H1 (cell line): ENCODE measurements at regions not wholly inside any gene's neighbourhood (a gene's known extent, or its start where the extent isn't known, plus 50 kb on each side); places are given as distances from the start of the nearest gene placed in this dataset.

Source experiments
- CTCF ChIA-PET: fragments of 300-600 bp; sonication (Branson Sonifier 250); formaldehyde crosslinking; loops from one replicate; lab custom pipeline; 2021; ENCODE audit not compliant: partially characterized antibody; lab: Charles Lee
- POLR2A ChIA-PET: fragments of 300-600 bp; sonication (Branson Sonifier 250); formaldehyde crosslinking; loops from one replicate; lab custom pipeline; 2021; ENCODE audit warnings: inconsistent platforms; ENCODE audit not compliant: partially characterized antibody; lab: Charles Lee
- DNase-seq, 2 experiments: peaks; one replicate each; pipeline versions ENCODE4 v3.0.0 to v3.0.0-alpha.2; 2010 to 2022; ENCODE audit warnings: low spot score in 2 of 2, low read depth in 1 of 2, mixed read lengths in 1 of 2
- FAIRE-seq: peaks from 2 replicates; lab custom pipeline; 2011; peaks lifted over from hg19 to GRCh38; lab: Jason Lieb, UNC
- H2AFZ ChIP-seq: 2 replicates; pipeline ENCODE4 v1.8.1; 2012; ENCODE audit warnings: low read length, inconsistent platforms
- H2AK5ac ChIP-seq: 2 replicates; pipeline ENCODE4 v1.6.1; 2013; ENCODE audit warnings: low read depth, low read length
- H2BK120ac ChIP-seq: replicated peaks from 2 replicates; pipeline ENCODE3; 2013; ENCODE audit warnings: low read depth, low read length, inconsistent platforms
- H2BK12ac ChIP-seq: 2 replicates; pipeline ENCODE4 v1.6.1; 2013; ENCODE audit warnings: low read depth, low read length
- H2BK15ac ChIP-seq: 2 replicates; pipeline ENCODE4 v1.6.1; 2013; ENCODE audit warnings: low read length
- H2BK20ac ChIP-seq: 2 replicates; pipeline ENCODE4 v1.6.1; 2013; ENCODE audit warnings: low read length
- H2BK5ac ChIP-seq: 2 replicates; pipeline ENCODE4 v1.6.1; 2013; ENCODE audit warnings: low read depth, low read length
- H3K14ac ChIP-seq: 2 replicates; pipeline ENCODE4 v1.6.1; 2013; ENCODE audit warnings: inconsistent platforms; ENCODE audit not compliant: insufficient read length
- H3K18ac ChIP-seq: 2 replicates; pipeline ENCODE4 v1.6.1; 2013; ENCODE audit warnings: low read length; ENCODE audit errors: extremely low read depth
- H3K23ac ChIP-seq: 2 replicates; pipeline ENCODE4 v1.6.1; 2013; ENCODE audit warnings: inconsistent platforms; ENCODE audit not compliant: insufficient read length
- H3K23me2 ChIP-seq: 2 replicates; pipeline ENCODE4 v1.6.1; 2013; ENCODE audit warnings: low read depth, low read length
- H3K27ac ChIP-seq: 2 replicates; pipeline ENCODE4 v1.6.1; 2011; ENCODE audit warnings: low read depth, low read length, inconsistent platforms
- H3K27me3 ChIP-seq, 4 experiments: replicated peaks in 1 of 4; 1 replicate in 1 of 4; 2 replicates in 3 of 4; pipeline versions ENCODE4 v1.6.1 to v1.8.1; 2011 to 2013; ENCODE audit warnings: low read length in 3 of 4, mild to moderate bottlenecking in 3 of 4, inconsistent platforms in 2 of 4, mixed read lengths in 2 of 4, moderate library complexity in 1 of 4; ENCODE audit not compliant: control insufficient read depth in 3 of 4, insufficient read depth in 3 of 4; ENCODE audit errors: extremely low read depth in 1 of 4
- H3K36me3 ChIP-seq, 4 experiments: 2 replicates each; pipeline versions ENCODE4 v1.6.1 to v1.8.1; 2011 to 2013; ENCODE audit warnings: mild to moderate bottlenecking in 4 of 4, low read length in 3 of 4, moderate library complexity in 2 of 4, control low read depth in 1 of 4, inconsistent platforms in 1 of 4; ENCODE audit not compliant: insufficient read depth in 4 of 4, control insufficient read depth in 2 of 4
- H3K4ac ChIP-seq: replicated peaks from 2 replicates; pipeline ENCODE3; 2013; ENCODE audit warnings: low read length, low read depth, mixed read lengths, inconsistent platforms; ENCODE audit not compliant: insufficient read length
- H3K4me1 ChIP-seq, 4 experiments: replicated peaks in 1 of 4; 1 replicate in 1 of 4; 2 replicates in 3 of 4; pipeline versions ENCODE4 v1.6.1 to v1.8.1; 2011 to 2013; ENCODE audit warnings: low read length in 3 of 4, inconsistent platforms in 2 of 4, mixed read lengths in 1 of 4; ENCODE audit not compliant: insufficient read depth in 4 of 4, control insufficient read depth in 3 of 4
- H3K4me2 ChIP-seq, 2 experiments: 2 replicates each; pipeline versions ENCODE4 v1.6.1 to v1.8.1; 2011 to 2013; ENCODE audit warnings: low read depth in 2 of 2, low read length in 2 of 2, control low read depth in 1 of 2, inconsistent platforms in 1 of 2, mild to moderate bottlenecking in 1 of 2; ENCODE audit not compliant: insufficient read depth in 1 of 2
- H3K4me3 ChIP-seq, 4 experiments: fragments of 200-600, 300-600 bp in 1 of 4; sonication (generic), shearing (Covaris generic), sonication (Bioruptor Twin) in 1 of 4; 2 replicates each; pipeline versions ENCODE4 v1.5.1 to v1.8.1; 2011 to 2016; ENCODE audit warnings: low read length in 4 of 4, low read depth in 3 of 4, control low read depth in 2 of 4, inconsistent platforms in 2 of 4, mild to moderate bottlenecking in 2 of 4, mixed read lengths in 1 of 4, moderate library complexity in 1 of 4; ENCODE audit not compliant: insufficient read depth in 2 of 4; ENCODE audit errors: extremely low read depth in 1 of 4
- H3K56ac ChIP-seq: replicated peaks from 2 replicates; pipeline ENCODE3; 2013; ENCODE audit warnings: low read depth, mild to moderate bottlenecking, mixed read lengths, low read length, inconsistent platforms; ENCODE audit not compliant: insufficient read length
- H3K79me1 ChIP-seq: 2 replicates; pipeline ENCODE4 v1.6.1; 2013; ENCODE audit warnings: low read depth, low read length, control low read depth
- H3K79me2 ChIP-seq, 2 experiments: 2 replicates each; pipeline versions ENCODE4 v1.6.1 to v1.8.1; 2012 to 2013; ENCODE audit warnings: low read length in 2 of 2, mild to moderate bottlenecking in 2 of 2, inconsistent platforms in 1 of 2; ENCODE audit not compliant: insufficient read depth in 2 of 2, control insufficient read depth in 1 of 2
- H3K9ac ChIP-seq, 4 experiments: replicated peaks in 1 of 4; 1 replicate in 1 of 4; 2 replicates in 3 of 4; pipeline versions ENCODE4 v1.6.1 to v1.8.1; 2011 to 2013; ENCODE audit warnings: low read depth in 3 of 4, low read length in 3 of 4, control low read depth in 2 of 4, mild to moderate bottlenecking in 2 of 4, moderate library complexity in 2 of 4, inconsistent platforms in 1 of 4; ENCODE audit errors: extremely low read depth in 1 of 4
- H3K9me3 ChIP-seq, 2 experiments: 2 replicates each; pipeline versions ENCODE4 v1.6.1 to v1.8.1; 2012 to 2013; ENCODE audit warnings: mild to moderate bottlenecking in 2 of 2, moderate library complexity in 2 of 2, control low read depth in 1 of 2, inconsistent platforms in 1 of 2, low read depth in 1 of 2, low read length in 1 of 2, mixed read lengths in 1 of 2; ENCODE audit not compliant: insufficient read depth in 2 of 2
- H4K20me1 ChIP-seq, 2 experiments: replicated peaks in 1 of 2; 2 replicates each; pipeline versions ENCODE3 to v1.8.1; 2011 to 2013; ENCODE audit warnings: inconsistent platforms in 2 of 2, low read length in 2 of 2, mild to moderate bottlenecking in 1 of 2; ENCODE audit not compliant: insufficient read depth in 2 of 2, control insufficient read depth in 1 of 2
- H4K5ac ChIP-seq: 2 replicates; pipeline ENCODE4 v1.6.1; 2013; ENCODE audit warnings: low read length, low read depth, mixed read lengths, inconsistent platforms; ENCODE audit not compliant: insufficient read length
- H4K8ac ChIP-seq: 2 replicates; pipeline ENCODE4 v1.8.0; 2013; ENCODE audit warnings: mild to moderate bottlenecking, moderate library complexity, low read length, inconsistent platforms; ENCODE audit not compliant: insufficient read depth; ENCODE audit errors: extremely low read depth
- H4K91ac ChIP-seq: replicated peaks from 2 replicates; pipeline ENCODE3; 2013; ENCODE audit warnings: low read length, mixed read lengths, inconsistent platforms; ENCODE audit not compliant: insufficient read length
- ATF2 ChIP-seq: IDR thresholded peaks from 2 replicates; pipeline ENCODE4 v1.6.1; 2012; ENCODE audit warnings: low read length, inconsistent platforms
- BRCA1 ChIP-seq: IDR thresholded peaks from 2 replicates; pipeline ENCODE4 v1.6.1; 2012; ENCODE audit warnings: low read depth, low read length, improper control_type of control experiment
- CREB1 ChIP-seq: IDR thresholded peaks from 2 replicates; pipeline ENCODE4 v1.6.1; 2012; ENCODE audit warnings: inconsistent platforms
- EP300 ChIP-seq, 2 experiments: IDR thresholded peaks; 1 replicate in 1 of 2; 2 replicates in 1 of 2; pipeline ENCODE4 v1.6.1; 2011 to 2012; ENCODE audit warnings: low read depth in 2 of 2, low read length in 2 of 2, mild to moderate bottlenecking in 2 of 2, borderline replicate concordance in 1 of 2, inconsistent platforms in 1 of 2, moderate library complexity in 1 of 2
- EZH2 ChIP-seq: fragments of 200-600 bp; sonication (generic); IDR thresholded peaks from 2 replicates; pipeline ENCODE4 v1.7.1; 2012; ENCODE audit warnings: low read depth, mild to moderate bottlenecking, moderate library complexity, low read length, inconsistent platforms; ENCODE audit not compliant: severe bottlenecking
- KDM5A ChIP-seq: fragments of 200-600 bp; IDR thresholded peaks from 2 replicates; pipeline ENCODE4 v1.7.1; 2012; ENCODE audit warnings: mild to moderate bottlenecking, low read length, inconsistent platforms, mixed read lengths
- NANOG ChIP-seq: IDR thresholded peaks from 2 replicates; pipeline ENCODE4 v1.6.1; 2011; ENCODE audit warnings: low read length, low read depth, mild to moderate bottlenecking, inconsistent platforms; ENCODE audit not compliant: insufficient read depth, poor library complexity, severe bottlenecking
- SAP30 ChIP-seq: fragments of 300-600 bp; sonication (generic); IDR thresholded peaks from 2 replicates; pipeline ENCODE4 v1.7.1; 2012; ENCODE audit warnings: low read length, moderate library complexity, mild to moderate bottlenecking, inconsistent platforms; ENCODE audit not compliant: insufficient read depth, insufficient replicate concordance
- SIN3A ChIP-seq, 2 experiments: IDR thresholded peaks in 1 of 2; conservative IDR thresholded peaks in 1 of 2; 2 replicates each; pipeline ENCODE4 v1.6.1; 2011 to 2012; ENCODE audit warnings: low read length in 2 of 2, improper control_type of control experiment in 1 of 2, low read depth in 1 of 2, mild to moderate bottlenecking in 1 of 2
- SP2 ChIP-seq: IDR thresholded peaks from 2 replicates; pipeline ENCODE4 v1.6.1; 2012; ENCODE audit warnings: mild to moderate bottlenecking, low read length, inconsistent platforms
- YY1 ChIP-seq: IDR thresholded peaks from 2 replicates; pipeline ENCODE4 v1.6.1; 2011; ENCODE audit warnings: low read depth, mild to moderate bottlenecking, low read length
- WGBS, 2 experiments: shearing (Covaris generic) in 1 of 2; methylation state at CpG; one replicate each; pipeline versions ENCODE4 v1.1.6 to v1.1.7; 2013 to 2015; ENCODE audit warnings: low lambda C conversion rate in 2 of 2, mixed read lengths in 2 of 2, inconsistent platforms in 1 of 2, low coverage in 1 of 2, missing lambda C conversion rate in 1 of 2; ENCODE audit not compliant: insufficient replicate concordance in 2 of 2, insufficient coverage in 1 of 2, insufficient read length in 1 of 2; ENCODE audit errors: extremely low coverage in 1 of 2, missing lambda C conversion rate in 1 of 2; 5-methylcytosine and 5-hydroxymethylcytosine counted together
- TF ChIP-seq, protein P1 (sequence below): IDR thresholded peaks from 2 replicates; pipeline ENCODE4 v1.6.1; 2012; ENCODE audit warnings: inconsistent platforms

- Histone ChIP-seq H2BK5ac (no peak overlapping the region), H3K36me3 (no peaks in the 10 kb centered on the region), H2BK120ac (no peak overlapping the region), H4K20me1 (no peaks in the 10 kb centered on the region), H4K8ac (no peak overlapping the region), H3K79me2 (no peaks in the 10 kb centered on the region), H3K56ac (no peak overlapping the region), H3K4ac (no peak overlapping the region), H3K27ac (no peak overlapping the region), H3K79me1 (no peaks in the 10 kb centered on the region), H2AK5ac (no peak overlapping the region), H3K18ac (no peak overlapping the region), H3K4me1 (no peaks in the 10 kb centered on the region), H2AFZ (no peak overlapping the region), H3K23me2 (no peaks in the 10 kb centered on the region), H3K9ac (no peak overlapping the region), H3K4me3 (no peak overlapping the region), H3K27me3 (peaks cover 0 to 1% (median 0%) of the 10 kb centered on the region in 4 experiments; a peak in 1 of 7 replicates), H4K5ac (no peak overlapping the region), H3K23ac (no peak overlapping the region), H2BK12ac (no peak overlapping the region), H3K14ac (no peak overlapping the region), H3K4me2 (no peak overlapping the region), H2BK20ac (no peak overlapping the region), H2BK15ac (no peak overlapping the region), H3K9me3 (peaks cover 0 to 5% of the 10 kb centered on the region in 2 experiments; a peak in 1 of 4 replicates), H4K91ac (no peak overlapping the region)
- FAIRE-seq (no peak), DNase-seq (no peak)
- ChIA-PET CTCF (no interaction called here), POLR2A (no interaction called here)
- WGBS, 2 experiments = 87% methylated on average over 3 of the region's 3 CpGs; no CpG with 5 or more reads in 1 of the 2 experiments
- TF ChIP-seq KDM5A = no peak
- TF ChIP-seq, protein P1, sequence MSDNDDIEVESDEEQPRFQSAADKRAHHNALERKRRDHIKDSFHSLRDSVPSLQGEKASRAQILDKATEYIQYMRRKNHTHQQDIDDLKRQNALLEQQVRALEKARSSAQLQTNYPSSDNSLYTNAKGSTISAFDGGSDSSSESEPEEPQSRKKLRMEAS = no peak
- no peak for TF ChIP-seq NANOG
- no peak for TF ChIP-seq SP2
- no peak for TF ChIP-seq YY1
- no peak for TF ChIP-seq BRCA1
- no peak for TF ChIP-seq EP300 (IDR thresholded peaks at IDR 0.05; ENCODE audit: borderline replicate concordance in 1 of 2, low read depth in 2 of 2, low read length in 2 of 2)
- no peak for TF ChIP-seq SAP30
- no peak for TF ChIP-seq EZH2
- no peak for TF ChIP-seq CREB1
- no peak for TF ChIP-seq ATF2
- no peak for TF ChIP-seq SIN3A (conservative IDR thresholded peaks at IDR 0.05 in 1 of 2, IDR thresholded peaks at IDR 0.05 in 1 of 2; ENCODE audit: low read depth in 1 of 2, low read length in 2 of 2)
These were observed 241.3 kb upstream of the ADARB2 start for GRCh38 chr10:1978584-1978983.
